ENCODE measurements at regions not wholly inside any gene's neighbourhood (a gene's known extent, or its start where the extent isn't known, plus 50 kb on each side); places are given as distances from the start of the nearest gene placed in this dataset.
"Not testable (repeated sequence)": the region's sequence is repeated elsewhere in the genome, so short reads cannot be mapped to it uniquely, and the experiment has no call there.

- DNase-seq (ENCODE audit: low spot score): no peak
Measured at GRCh38 chr5:26538226-26538625, 500.2 kb downstream of the CDH9 start.

- no peak for DNase-seq (ENCODE audit: low spot score)
Measured at GRCh38 chr5:26535215-26535614, 503.2 kb downstream of the CDH9 start.

- DNase-seq (ENCODE audit: low spot score): no peak
Measured at GRCh38 chr5:26530305-26530704, 508.1 kb downstream of the CDH9 start.

GRCh38 chr5:26519245-26519644 lies 519.1 kb downstream of the CDH9 start:
- no peak for DNase-seq (ENCODE audit: low spot score)

GRCh38 chr5:26518065-26518464 lies 520.3 kb downstream of the CDH9 start:
- no peak for DNase-seq (ENCODE audit: low spot score)

- DNase-seq (ENCODE audit: low spot score): no peak
Measured at GRCh38 chr5:26498972-26499371, 539.4 kb downstream of the CDH9 start.

GRCh38 chr5:26495437-26495836 lies 542.9 kb downstream of the CDH9 start:
- DNase-seq (ENCODE audit: low spot score): no peak

GRCh38 chr5:26492906-26493459 lies 545.4 kb downstream of the CDH9 start:
- DNase-seq (ENCODE audit: low spot score): no peak

GRCh38 chr5:26487553-26487952 lies 550.8 kb downstream of the CDH9 start:
- no peak for DNase-seq (ENCODE audit: low spot score)

GRCh38 chr5:26486631-26487030 lies 551.8 kb downstream of the CDH9 start:
- no peak for DNase-seq (ENCODE audit: low spot score)

GRCh38 chr5:26485146-26485860 lies 553.1 kb downstream of the CDH9 start:
- DNase-seq (ENCODE audit: low spot score): not testable (repeated sequence)

- peak; percentile 19 for DNase-seq (ENCODE audit: low spot score)
Measured at GRCh38 chr5:26482810-26483375, 555.5 kb downstream of the CDH9 start.

GRCh38 chr5:26482076-26482809 lies 556.1 kb downstream of the CDH9 start:
- no peak for DNase-seq (ENCODE audit: low spot score)

- DNase-seq (ENCODE audit: low spot score): no peak
Measured at GRCh38 chr5:26470439-26470838, 567.9 kb downstream of the CDH9 start.

GRCh38 chr5:26439121-26439520 lies 599.3 kb downstream of the CDH9 start:
- DNase-seq (ENCODE audit: low spot score): no peak

- DNase-seq (ENCODE audit: low spot score): no peak
Measured at GRCh38 chr5:26434688-26435087, 603.7 kb downstream of the CDH9 start.

GRCh38 chr5:26432386-26432785 lies 606.0 kb downstream of the CDH9 start:
- DNase-seq (ENCODE audit: low spot score): no peak

GRCh38 chr5:26430323-26430722 lies 608.1 kb downstream of the CDH9 start:
- DNase-seq (ENCODE audit: low spot score): no peak

GRCh38 chr5:26427281-26427680 lies 611.1 kb downstream of the CDH9 start:
- DNase-seq (ENCODE audit: low spot score): no peak

GRCh38 chr5:26419987-26420386 lies 618.4 kb downstream of the CDH9 start:
- no peak for DNase-seq (ENCODE audit: low spot score)

- DNase-seq (ENCODE audit: low spot score): no peak
Measured at GRCh38 chr5:26416911-26417310, 621.5 kb downstream of the CDH9 start.

GRCh38 chr5:26415987-26416779 lies 622.2 kb downstream of the CDH9 start:
- no peak for DNase-seq (ENCODE audit: low spot score)
